Liver (tissue), 8 donors: ENCODE measurements at regions not wholly inside any gene's neighbourhood (a gene's known extent, or its start where the extent isn't known, plus 50 kb on each side); places are given as distances from the start of the nearest gene placed in this dataset.

ENCODE experiments used
- DNase-seq: peaks from one replicate; pipeline ENCODE4 v3.0.0-alpha.2; 2017; ENCODE audit warnings: low spot score
- H3K27ac ChIP-seq, 2 donors: one replicate each; pipeline ENCODE4 v1.7.0; 2013; ENCODE audit warnings: inconsistent platforms in 2 of 2, low read length in 2 of 2, control low read depth in 1 of 2, low read depth in 1 of 2, mild to moderate bottlenecking in 1 of 2
- H3K27me3 ChIP-seq, 4 donors: one replicate each; pipeline versions ENCODE4 v1.6.1 to v1.7.0; 2013; ENCODE audit warnings: low read length in 3 of 4, inconsistent platforms in 1 of 4, mild to moderate bottlenecking in 1 of 4, moderate library complexity in 1 of 4; ENCODE audit not compliant: control insufficient read depth in 4 of 4, insufficient read depth in 4 of 4
- H3K36me3 ChIP-seq, 4 donors: one replicate each; pipeline versions ENCODE4 v1.6.1 to v1.7.0; 2013; ENCODE audit warnings: low read length in 3 of 4, mild to moderate bottlenecking in 3 of 4, low read depth in 1 of 4, moderate library complexity in 1 of 4; ENCODE audit not compliant: control insufficient read depth in 4 of 4, insufficient read depth in 3 of 4
- H3K4me1 ChIP-seq, 4 donors: one replicate each; pipeline versions ENCODE4 v1.6.1 to v1.7.0; 2013; ENCODE audit warnings: low read length in 3 of 4, mild to moderate bottlenecking in 3 of 4, moderate library complexity in 1 of 4; ENCODE audit not compliant: control insufficient read depth in 4 of 4, insufficient read depth in 4 of 4
- H3K4me3 ChIP-seq, 3 donors: one replicate each; pipeline versions ENCODE4 v1.6.1 to v1.7.0; 2013; ENCODE audit warnings: low read length in 3 of 3, control low read depth in 1 of 3, low read depth in 1 of 3, mild to moderate bottlenecking in 1 of 3
- H3K9ac ChIP-seq, 2 donors: one replicate each; pipeline ENCODE4 v1.7.0; 2013; ENCODE audit warnings: low read length in 2 of 2, mild to moderate bottlenecking in 2 of 2, moderate library complexity in 2 of 2, control low read depth in 1 of 2, low read depth in 1 of 2
- H3K9me3 ChIP-seq, 4 donors: one replicate each; pipeline versions ENCODE4 v1.6.1 to v1.7.0; 2013; ENCODE audit warnings: low read length in 3 of 4; ENCODE audit not compliant: control insufficient read depth in 4 of 4
- CTCF ChIP-seq: fragments of 150-350 bp; IDR thresholded peaks from 2 replicates; pipeline ENCODE4 v1.5.1; 2017; ENCODE audit warnings: improper control_type of control experiment, low read depth, low read length; ENCODE audit not compliant: missing input control
- EGR1 ChIP-seq, 2 donors: IDR thresholded peaks; 2 replicates each; pipeline ENCODE4 v1.6.1; 2016 to 2018; ENCODE audit warnings: antibody characterized with exemption in 2 of 2, low read depth in 2 of 2
- FOXA1 ChIP-seq: IDR thresholded peaks from 2 replicates; pipeline ENCODE4 v1.6.1; 2016; ENCODE audit warnings: antibody characterized with exemption
- FOXA2 ChIP-seq: IDR thresholded peaks from 2 replicates; pipeline ENCODE4 v1.6.1; 2016; ENCODE audit warnings: antibody characterized with exemption
- GABPA ChIP-seq, 2 donors: IDR thresholded peaks in 1 of 2; conservative IDR thresholded peaks in 1 of 2; 2 replicates each; pipeline ENCODE4 v1.6.1; 2016; ENCODE audit warnings: antibody characterized with exemption in 2 of 2, mild to moderate bottlenecking in 1 of 2, moderate library complexity in 1 of 2
- HNF4A ChIP-seq, 2 donors: conservative IDR thresholded peaks; 2 replicates each; pipeline ENCODE4 v1.6.1; 2016; ENCODE audit warnings: antibody characterized with exemption in 2 of 2, mild to moderate bottlenecking in 2 of 2
- HNF4G ChIP-seq: IDR thresholded peaks from 2 replicates; pipeline ENCODE4 v1.6.1; 2016; ENCODE audit warnings: antibody characterized with exemption
- JUND ChIP-seq, 2 donors: IDR thresholded peaks; 2 replicates each; pipeline ENCODE4 v1.6.1; 2016; ENCODE audit warnings: antibody characterized with exemption in 2 of 2
- NR2F2 ChIP-seq: IDR thresholded peaks from 2 replicates; pipeline ENCODE4 v1.6.1; 2016; ENCODE audit warnings: antibody characterized with exemption
- RAD21 ChIP-seq, 2 donors: IDR thresholded peaks; 2 replicates each; pipeline ENCODE4 v1.6.1; 2016; ENCODE audit warnings: antibody characterized with exemption in 2 of 2, mild to moderate bottlenecking in 2 of 2
- REST ChIP-seq: IDR thresholded peaks from 2 replicates; pipeline ENCODE4 v1.6.1; 2016; ENCODE audit warnings: antibody characterized with exemption, mild to moderate bottlenecking
- RXRA ChIP-seq, 2 donors: IDR thresholded peaks; 2 replicates each; pipeline ENCODE4 v1.6.1; 2017 to 2018; ENCODE audit warnings: antibody characterized with exemption in 2 of 2, mild to moderate bottlenecking in 1 of 2
- SP1 ChIP-seq: IDR thresholded peaks from 2 replicates; pipeline ENCODE4 v1.6.1; 2018; ENCODE audit warnings: antibody characterized with exemption, mild to moderate bottlenecking
- TAF1 ChIP-seq: conservative IDR thresholded peaks from 2 replicates; pipeline ENCODE4 v1.6.1; 2016; ENCODE audit warnings: antibody characterized with exemption, mild to moderate bottlenecking
- YY1 ChIP-seq: IDR thresholded peaks from 2 replicates; pipeline ENCODE4 v1.6.1; 2016; ENCODE audit warnings: antibody characterized with exemption, mild to moderate bottlenecking
- WGBS: extraction: QIAGEN DNeasy Blood & Tissue Kit; methylation state at CpG from one replicate; pipeline ENCODE4 v1.1.7; 2013; 5-methylcytosine and 5-hydroxymethylcytosine counted together
- TF ChIP-seq, protein P1 (sequence below): IDR thresholded peaks from 2 replicates; pipeline ENCODE4 v1.6.1; 2016; ENCODE audit warnings: antibody characterized with exemption
- TF ChIP-seq, protein P2 (sequence below): IDR thresholded peaks from 2 replicates; pipeline ENCODE4 v1.6.1; 2016; ENCODE audit warnings: antibody characterized with exemption
- TF ChIP-seq, protein P3 (sequence below): IDR thresholded peaks from 2 replicates; pipeline ENCODE4 v1.6.1; 2016; ENCODE audit warnings: antibody characterized with exemption
- donor health status: healthy.
- donor health status: healthy.
- donor health status: healthy.
- donor health status: healthy.
- donor health status: healthy.

DNA sequence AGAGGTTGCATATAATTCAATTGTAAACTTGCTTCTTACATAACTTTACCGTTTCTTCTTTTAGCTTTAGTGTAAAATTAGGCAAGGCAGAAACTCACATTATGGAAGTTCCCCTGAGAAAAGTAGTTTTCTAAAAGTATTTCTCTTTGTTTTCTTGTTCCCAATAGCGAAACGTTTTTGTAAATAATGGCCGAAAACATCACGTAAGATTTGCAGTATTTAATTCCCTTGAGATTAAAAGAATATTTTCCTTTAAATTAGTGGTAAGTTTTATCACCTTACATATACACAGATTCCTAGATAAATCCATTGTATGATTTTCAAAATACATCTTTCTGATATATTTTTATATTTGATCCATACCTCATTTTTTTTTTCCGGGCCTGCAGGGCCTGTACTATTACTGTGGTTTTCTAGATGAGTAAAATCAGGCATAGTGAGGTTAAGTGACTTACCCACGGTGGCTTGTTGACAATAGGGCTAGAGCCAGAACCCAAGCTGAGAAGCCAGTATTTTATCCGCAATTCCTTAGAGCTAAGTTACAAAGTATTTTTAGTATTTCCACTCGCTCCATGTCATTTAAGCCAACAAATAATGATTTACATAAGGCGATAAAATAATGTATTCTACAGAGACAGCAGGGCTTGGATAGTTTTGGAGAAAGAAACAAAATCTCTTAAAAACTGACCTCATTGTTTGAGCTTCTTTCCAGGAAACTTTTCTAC lies 82.2 kb upstream of the VEGFC start:
- Histone ChIP-seq H3K4me1 (no peaks in the 10 kb centered on the region), H3K4me3 (no peak overlapping the region), H3K36me3 (no peaks in the 10 kb centered on the region), H3K27ac (no peak overlapping the region), H3K9ac (no peak overlapping the region), H3K27me3 (no peaks in the 10 kb centered on the region), H3K9me3 (no peaks in the 10 kb centered on the region)
- 74% methylated on average over 10 of the region's 10 CpGs for WGBS
- TF ChIP-seq RXRA (IDR thresholded peaks at IDR 0.05), result no peak
- no peak for TF ChIP-seq FOXA2
- TF ChIP-seq HNF4A (conservative IDR thresholded peaks at IDR 0.05), result no peak
- no peak for TF ChIP-seq NR2F2
- no peak for TF ChIP-seq FOXA1
- TF ChIP-seq, protein P1, sequence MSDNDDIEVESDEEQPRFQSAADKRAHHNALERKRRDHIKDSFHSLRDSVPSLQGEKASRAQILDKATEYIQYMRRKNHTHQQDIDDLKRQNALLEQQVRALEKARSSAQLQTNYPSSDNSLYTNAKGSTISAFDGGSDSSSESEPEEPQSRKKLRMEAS, result no peak
- TF ChIP-seq TAF1, result no peak
- no peak for TF ChIP-seq CTCF
- TF ChIP-seq JUND (IDR thresholded peaks at IDR 0.05), result no peak
- TF ChIP-seq EGR1 (IDR thresholded peaks at IDR 0.05; ENCODE audit: low read depth in 2 of 2), result no peak
- no peak for DNase-seq

DNA sequence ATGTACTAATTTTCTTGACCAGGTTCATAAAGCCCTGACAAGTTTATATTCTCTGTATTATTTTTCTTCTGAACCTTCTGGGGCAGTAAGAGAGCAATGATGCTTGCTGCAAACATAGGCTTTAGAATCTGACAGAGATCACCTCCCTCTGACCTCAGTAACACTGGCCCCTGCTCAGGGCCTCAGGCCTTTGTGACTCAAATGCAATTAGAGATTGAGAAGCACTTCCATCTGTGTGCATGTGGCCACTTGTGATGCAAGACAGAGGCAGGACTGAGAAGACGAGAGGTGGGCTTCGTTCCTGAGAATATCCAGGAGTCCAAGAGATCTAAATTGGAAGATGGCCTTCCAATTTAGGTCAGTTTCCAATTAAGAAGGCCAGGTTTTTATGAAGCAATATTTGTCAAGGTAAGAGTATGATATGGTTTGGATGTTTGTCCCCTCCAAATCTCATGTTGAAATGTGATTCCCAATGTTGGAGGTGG lies 82.8 kb upstream of the VEGFC start:
- Histone ChIP-seq H3K9me3 (no peaks in the 10 kb centered on the region), H3K36me3 (no peaks in the 10 kb centered on the region), H3K9ac (no peak overlapping the region), H3K4me3 (no peak overlapping the region), H3K4me1 (no peaks in the 10 kb centered on the region), H3K27ac (no peak overlapping the region), H3K27me3 (no peaks in the 10 kb centered on the region)
- DNase-seq, result no peak
- 48% methylated on average over 2 of the region's 2 CpGs for WGBS
- no peak for TF ChIP-seq RAD21 (IDR thresholded peaks at IDR 0.05)
- TF ChIP-seq HNF4A (conservative IDR thresholded peaks at IDR 0.05), result no peak
- TF ChIP-seq, protein P1, result no peak
- TF ChIP-seq SP1, result no peak
- no peak for TF ChIP-seq HNF4G
- no peak for TF ChIP-seq NR2F2
- TF ChIP-seq RXRA (IDR thresholded peaks at IDR 0.05), result no peak
- no peak for TF ChIP-seq REST
- TF ChIP-seq FOXA2, result no peak
- no peak for TF ChIP-seq CTCF
- TF ChIP-seq TAF1, result no peak
- TF ChIP-seq, protein P2, sequence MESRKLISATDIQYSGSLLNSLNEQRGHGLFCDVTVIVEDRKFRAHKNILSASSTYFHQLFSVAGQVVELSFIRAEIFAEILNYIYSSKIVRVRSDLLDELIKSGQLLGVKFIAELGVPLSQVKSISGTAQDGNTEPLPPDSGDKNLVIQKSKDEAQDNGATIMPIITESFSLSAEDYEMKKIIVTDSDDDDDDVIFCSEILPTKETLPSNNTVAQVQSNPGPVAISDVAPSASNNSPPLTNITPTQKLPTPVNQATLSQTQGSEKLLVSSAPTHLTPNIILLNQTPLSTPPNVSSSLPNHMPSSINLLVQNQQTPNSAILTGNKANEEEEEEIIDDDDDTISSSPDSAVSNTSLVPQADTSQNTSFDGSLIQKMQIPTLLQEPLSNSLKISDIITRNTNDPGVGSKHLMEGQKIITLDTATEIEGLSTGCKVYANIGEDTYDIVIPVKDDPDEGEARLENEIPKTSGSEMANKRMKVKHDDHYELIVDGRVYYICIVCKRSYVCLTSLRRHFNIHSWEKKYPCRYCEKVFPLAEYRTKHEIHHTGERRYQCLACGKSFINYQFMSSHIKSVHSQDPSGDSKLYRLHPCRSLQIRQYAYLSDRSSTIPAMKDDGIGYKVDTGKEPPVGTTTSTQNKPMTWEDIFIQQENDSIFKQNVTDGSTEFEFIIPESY, result no peak
- TF ChIP-seq JUND (IDR thresholded peaks at IDR 0.05), result no peak
- no peak for TF ChIP-seq FOXA1
- TF ChIP-seq, protein P3, sequence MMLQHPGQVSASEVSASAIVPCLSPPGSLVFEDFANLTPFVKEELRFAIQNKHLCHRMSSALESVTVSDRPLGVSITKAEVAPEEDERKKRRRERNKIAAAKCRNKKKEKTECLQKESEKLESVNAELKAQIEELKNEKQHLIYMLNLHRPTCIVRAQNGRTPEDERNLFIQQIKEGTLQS, result no peak
- TF ChIP-seq YY1, result no peak
- TF ChIP-seq EGR1 (IDR thresholded peaks at IDR 0.05; ENCODE audit: low read depth in 2 of 2), result no peak
- no peak for TF ChIP-seq GABPA (IDR thresholded peaks at IDR 0.05 in 1 of 2, conservative IDR thresholded peaks at IDR 0.05 in 1 of 2)
